GM23248 (cell line): ENCODE measurements at regions not wholly inside any gene's neighbourhood (a gene's known extent, or its start where the extent isn't known, plus 50 kb on each side); places are given as distances from the start of the nearest gene placed in this dataset.

Experiments used
- DNase-seq: peaks from one replicate; pipeline ENCODE4 v3.0.0-alpha.2; 2015
- H2AFZ ChIP-seq: fragments of 200-600 bp; sonication (generic); 2 replicates; pipeline ENCODE4 v1.6.1; 2016; ENCODE audit warnings: antibody characterized with exemption
- H3F3A ChIP-seq: fragments of 200-600 bp; sonication (generic); 2 replicates; pipeline ENCODE4 v1.6.1; 2016; ENCODE audit warnings: mild to moderate bottlenecking, antibody characterized with exemption, mixed run types; ENCODE audit not compliant: insufficient read depth
- H3K27ac ChIP-seq: fragments of 200-600 bp; sonication (generic); 2 replicates; pipeline ENCODE4 v1.5.1; 2016; ENCODE audit warnings: mild to moderate bottlenecking
- H3K27me3 ChIP-seq: fragments of 200-600 bp; sonication (generic); replicated peaks from 2 replicates; pipeline ENCODE4 v1.6.1; 2016; ENCODE audit warnings: mild to moderate bottlenecking; ENCODE audit not compliant: insufficient read depth
- H3K36me3 ChIP-seq: fragments of 200-600 bp; sonication (generic); 2 replicates; pipeline ENCODE4 v1.6.1; 2016; ENCODE audit warnings: low read depth, mild to moderate bottlenecking
- H3K4me1 ChIP-seq: fragments of 200-600 bp; sonication (generic); 2 replicates; pipeline ENCODE4 v1.6.1; 2016; ENCODE audit warnings: mild to moderate bottlenecking; ENCODE audit not compliant: insufficient read depth
- H3K4me2 ChIP-seq: fragments of 200-600 bp; sonication (generic); one replicate; pipeline ENCODE4 v1.6.1; 2016; ENCODE audit warnings: mild to moderate bottlenecking; ENCODE audit not compliant: unreplicated experiment
- H3K4me3 ChIP-seq: fragments of 200-600 bp; sonication (generic); 2 replicates; pipeline ENCODE4 v1.5.1; 2016; ENCODE audit warnings: mild to moderate bottlenecking
- H3K79me2 ChIP-seq: fragments of 200-600 bp; sonication (generic); 2 replicates; pipeline ENCODE4 v1.6.1; 2016; ENCODE audit warnings: mild to moderate bottlenecking; ENCODE audit not compliant: insufficient read depth
- H3K9ac ChIP-seq: fragments of 200-600 bp; sonication (generic); 2 replicates; pipeline ENCODE4 v1.6.1; 2016; ENCODE audit warnings: mild to moderate bottlenecking
- H3K9me2 ChIP-seq: fragments of 200-600 bp; sonication (generic); 2 replicates; pipeline ENCODE4 v1.6.1; 2016; ENCODE audit warnings: mixed run types, mild to moderate bottlenecking, moderate library complexity; ENCODE audit not compliant: insufficient read depth
- H3K9me3 ChIP-seq: fragments of 200-600 bp; sonication (generic); one replicate; pipeline ENCODE4 v1.6.1; 2017; ENCODE audit warnings: low read depth
- H4K20me1 ChIP-seq: fragments of 200-600 bp; sonication (generic); 2 replicates; pipeline ENCODE4 v1.6.0; 2016; ENCODE audit not compliant: insufficient read depth
- EZH2 ChIP-seq: fragments of 200-600 bp; sonication (generic); IDR thresholded peaks from 2 replicates; pipeline ENCODE4 v1.6.1; 2018; ENCODE audit warnings: antibody characterized with exemption, mild to moderate bottlenecking; ENCODE audit not compliant: insufficient read depth, poor library complexity, severe bottlenecking
- EZH2phosphoT487 ChIP-seq: fragments of 200-600 bp; sonication (generic); IDR thresholded peaks from 2 replicates; pipeline ENCODE4 v1.6.1; 2018; ENCODE audit warnings: antibody characterized with exemption, moderate library complexity, mild to moderate bottlenecking, low read depth; ENCODE audit not compliant: insufficient read depth
- WGBS, 2 experiments: methylation state at CpG; one replicate each; pipeline ENCODE4 v1.1.6; 2015 to 2017; ENCODE audit warnings: low lambda C conversion rate in 2 of 2, low coverage in 1 of 2; ENCODE audit errors: missing lambda C conversion rate in 2 of 2; 5-methylcytosine and 5-hydroxymethylcytosine counted together
- in situ Hi-C: fragments of 300-500 bp; cut with MboI; formaldehyde crosslinking; loops from 2 replicates; pipeline ENCODE4 v1.15.0; 2020

DNA sequence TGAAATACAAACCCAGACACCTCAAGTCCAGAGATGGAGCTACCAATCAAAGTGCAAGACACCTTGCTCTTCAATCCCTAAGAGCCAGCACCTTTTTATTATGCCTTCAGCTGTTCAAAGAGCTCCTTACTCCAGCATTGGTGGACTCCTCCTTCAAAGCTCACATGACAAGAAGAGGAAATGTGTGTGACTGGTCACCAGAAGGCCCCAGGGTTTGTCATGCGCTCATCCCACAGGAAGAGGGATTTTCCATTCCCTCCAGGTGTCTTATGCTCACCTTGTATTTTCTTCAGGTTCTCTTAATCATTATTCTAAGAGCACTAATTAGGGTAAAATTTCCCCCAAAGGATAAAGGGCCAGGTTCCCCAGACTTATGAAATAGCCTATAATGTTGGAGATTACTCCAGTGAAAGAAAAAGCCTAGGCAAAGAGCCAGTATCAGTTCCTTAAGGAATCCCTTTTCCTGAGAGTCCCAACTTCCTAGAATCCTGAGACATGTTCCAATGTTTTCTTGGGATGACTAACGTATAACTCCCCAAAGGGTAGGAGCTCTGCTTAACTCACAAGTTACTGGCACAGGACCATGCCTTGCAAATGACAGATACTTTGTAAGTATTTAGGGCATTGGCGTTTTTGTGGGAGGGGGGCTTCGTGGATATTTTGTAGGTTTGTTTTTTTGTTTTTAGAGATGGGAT is 56.9 kb upstream of the SOX9 start:
- Histone ChIP-seq H3K4me1 (no peaks in the 10 kb centered on the region), H3K9me2 (no peaks in the 10 kb centered on the region), H3F3A (no peaks in the 10 kb centered on the region), H3K9ac (no peak overlapping the region), H4K20me1 (no peaks in the 10 kb centered on the region), H3K4me3 (no peak overlapping the region), H3K79me2 (no peaks in the 10 kb centered on the region), H3K36me3 (no peaks in the 10 kb centered on the region), H3K27ac (no peak overlapping the region), H3K27me3 (peaks cover 10% of the 10 kb centered on the region), H2AFZ (no peak overlapping the region), H3K4me2 (no peak overlapping the region), H3K9me3 (no peaks in the 10 kb centered on the region)
- WGBS, 2 experiments = 63 to 68% methylated on average over 4 of the region's 4 CpGs
- in situ Hi-C loops = no loop called here
- no peak for DNase-seq
- TF ChIP-seq EZH2phosphoT487 (no peak), EZH2 (no peak)

DNA sequence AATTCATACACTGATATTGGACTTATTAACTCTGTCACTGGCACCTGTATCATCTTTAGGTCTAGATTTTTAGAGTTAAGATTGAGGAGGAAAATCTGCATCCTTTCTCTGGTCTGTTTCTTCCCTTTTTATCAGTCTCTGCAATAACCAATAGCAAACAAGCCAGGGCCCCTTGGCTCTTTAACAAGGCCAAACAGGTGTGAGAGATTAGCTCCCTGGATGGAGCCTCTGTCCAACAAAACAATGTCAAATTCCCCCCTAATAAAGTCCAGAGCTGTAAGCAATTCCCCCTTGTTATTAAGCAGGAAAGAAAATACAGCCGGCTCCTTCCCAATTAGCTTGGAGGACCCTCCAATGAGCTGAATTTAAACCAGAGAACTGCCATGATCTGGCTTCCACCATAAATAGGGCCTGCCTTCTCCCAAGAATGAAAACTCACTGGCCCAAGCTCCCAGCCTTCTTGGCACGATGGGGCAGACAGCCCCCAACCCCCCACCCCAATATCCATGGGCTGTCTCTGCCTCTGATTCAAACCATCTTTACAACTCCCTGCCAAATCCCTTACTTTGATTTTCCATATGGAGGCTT is 56.1 kb upstream of the SOX9 start:
- Histone ChIP-seq H3K27me3 (peaks cover 6% of the 10 kb centered on the region), H3K27ac (no peak overlapping the region), H3K79me2 (no peaks in the 10 kb centered on the region), H3K4me3 (no peak overlapping the region), H4K20me1 (no peaks in the 10 kb centered on the region), H3K9me3 (no peaks in the 10 kb centered on the region), H2AFZ (no peak overlapping the region), H3K4me1 (no peaks in the 10 kb centered on the region), H3K4me2 (no peak overlapping the region), H3K36me3 (no peaks in the 10 kb centered on the region), H3K9me2 (no peaks in the 10 kb centered on the region), H3K9ac (no peak overlapping the region), H3F3A (no peaks in the 10 kb centered on the region)
- in situ Hi-C loops = no loop called here
- no peak for TF ChIP-seq EZH2phosphoT487
- TF ChIP-seq EZH2 = no peak
- no peak for DNase-seq
- 25 to 27% methylated on average over 2 of the region's 2 CpGs for WGBS, 2 experiments

DNA sequence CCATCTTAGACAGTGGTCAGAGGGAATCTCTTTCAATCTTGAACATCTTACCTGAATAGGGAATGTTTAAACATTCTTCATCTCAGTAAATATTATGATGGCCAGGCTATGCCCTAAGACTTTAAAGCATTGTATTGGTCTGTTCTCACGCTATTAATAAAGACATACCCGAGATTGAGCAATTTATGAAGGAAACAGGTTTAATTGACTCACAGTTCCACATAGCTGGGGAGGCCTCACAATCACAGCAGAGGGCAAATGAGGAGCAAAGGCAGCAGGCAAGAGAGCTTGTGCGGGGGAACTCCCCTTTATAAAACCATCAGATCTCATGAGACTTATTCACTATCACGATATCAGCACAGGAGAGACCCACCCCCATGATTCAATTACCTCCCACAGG is 55.3 kb upstream of the SOX9 start:
- no peaks in the 10 kb centered on the region for H3K4me1 ChIP-seq
- 53 to 57% methylated on average over 4 of the region's 4 CpGs for WGBS, 2 experiments
- no peak for DNase-seq
- in situ Hi-C loops = no loop called here
- no peak overlapping the region for H3K27ac ChIP-seq
- H3K79me2 ChIP-seq = no peaks in the 10 kb centered on the region
- no peak overlapping the region for H3K4me3 ChIP-seq
- no peaks in the 10 kb centered on the region for H3K9me3 ChIP-seq
- no peaks in the 10 kb centered on the region for H3K9me2 ChIP-seq
- H3F3A ChIP-seq = no peaks in the 10 kb centered on the region
- H3K4me2 ChIP-seq = no peak overlapping the region
- no peaks in the 10 kb centered on the region; the same call in 1 of the 2 replicates for H3K27me3 ChIP-seq
- no peaks in the 10 kb centered on the region for H4K20me1 ChIP-seq
- TF ChIP-seq EZH2 (no peak), EZH2phosphoT487 (no peak)
- H2AFZ ChIP-seq = no peak overlapping the region
- no peak overlapping the region for H3K9ac ChIP-seq
- H3K36me3 ChIP-seq = no peaks in the 10 kb centered on the region

DNA sequence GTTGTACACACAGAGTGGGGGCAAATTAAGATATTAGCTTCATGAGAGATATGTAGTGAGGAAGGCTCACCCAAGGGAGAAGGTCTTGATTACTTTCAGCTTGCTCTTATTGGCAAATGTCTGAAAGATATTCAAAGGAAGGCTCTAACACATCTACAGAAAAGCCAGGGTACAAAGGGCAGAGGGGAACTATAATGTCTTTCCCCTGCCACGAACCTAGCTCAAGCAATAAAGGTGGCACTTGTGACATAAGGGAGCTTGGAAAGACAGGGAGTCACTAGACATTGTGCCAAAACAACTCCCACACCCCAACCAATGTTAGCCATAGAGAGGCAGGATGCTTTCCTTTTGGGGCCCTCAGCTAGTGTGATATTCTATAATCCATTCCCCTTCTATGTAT is 52.2 kb upstream of the SOX9 start:
- Histone ChIP-seq H3K4me1 (no peaks in the 10 kb centered on the region), H3K4me3 (no peak overlapping the region), H3K36me3 (no peaks in the 10 kb centered on the region), H3K9ac (no peak overlapping the region), H3K27ac (no peak overlapping the region), H3K79me2 (no peaks in the 10 kb centered on the region), H3K27me3 (no peaks in the 10 kb centered on the region), H2AFZ (no peak overlapping the region), H3F3A (no peaks in the 10 kb centered on the region), H3K4me2 (no peak overlapping the region), H3K9me2 (no peaks in the 10 kb centered on the region), H4K20me1 (no peaks in the 10 kb centered on the region), H3K9me3 (no peaks in the 10 kb centered on the region)
- in situ Hi-C loops = no loop called here
- DNase-seq = no peak
- TF ChIP-seq EZH2phosphoT487 (no peak), EZH2 (no peak)
- 22 to 60% methylated on average over 1 of the region's 1 CpG for WGBS, 2 experiments
